ENCODE measurements at regions not wholly inside any gene's neighbourhood (a gene's known extent, or its start where the extent isn't known, plus 50 kb on each side); places are given as distances from the start of the nearest gene placed in this dataset.

DNA sequence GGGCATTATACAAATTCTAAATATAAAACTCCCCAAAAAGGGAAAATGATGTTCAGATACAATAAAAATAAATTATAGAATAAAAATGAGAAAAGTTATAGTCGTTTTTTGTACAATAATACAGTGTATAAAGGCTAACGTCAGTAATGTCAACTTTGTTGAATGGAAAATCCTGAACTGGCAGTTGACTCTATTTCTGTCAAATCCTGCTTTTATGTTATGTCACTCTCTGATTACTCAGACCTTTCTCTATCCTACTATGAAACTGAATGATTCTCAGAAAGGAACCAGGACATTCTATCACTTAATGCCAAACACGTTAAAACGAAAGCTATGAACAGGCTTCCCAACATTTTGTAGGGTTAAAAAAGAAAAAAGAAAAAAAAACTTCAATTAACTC is 636.4 kb downstream of the USP25 start:
- H3K27me3 ChIP-seq: no peaks in the 10 kb centered on the region
- no peaks in the 10 kb centered on the region; the same call in 1 of the 2 replicates for H3K4me1 ChIP-seq
- no peak overlapping the region for H3K4me3 ChIP-seq (ENCODE audit: low read depth, low read length)
- TF ChIP-seq, protein P1, sequence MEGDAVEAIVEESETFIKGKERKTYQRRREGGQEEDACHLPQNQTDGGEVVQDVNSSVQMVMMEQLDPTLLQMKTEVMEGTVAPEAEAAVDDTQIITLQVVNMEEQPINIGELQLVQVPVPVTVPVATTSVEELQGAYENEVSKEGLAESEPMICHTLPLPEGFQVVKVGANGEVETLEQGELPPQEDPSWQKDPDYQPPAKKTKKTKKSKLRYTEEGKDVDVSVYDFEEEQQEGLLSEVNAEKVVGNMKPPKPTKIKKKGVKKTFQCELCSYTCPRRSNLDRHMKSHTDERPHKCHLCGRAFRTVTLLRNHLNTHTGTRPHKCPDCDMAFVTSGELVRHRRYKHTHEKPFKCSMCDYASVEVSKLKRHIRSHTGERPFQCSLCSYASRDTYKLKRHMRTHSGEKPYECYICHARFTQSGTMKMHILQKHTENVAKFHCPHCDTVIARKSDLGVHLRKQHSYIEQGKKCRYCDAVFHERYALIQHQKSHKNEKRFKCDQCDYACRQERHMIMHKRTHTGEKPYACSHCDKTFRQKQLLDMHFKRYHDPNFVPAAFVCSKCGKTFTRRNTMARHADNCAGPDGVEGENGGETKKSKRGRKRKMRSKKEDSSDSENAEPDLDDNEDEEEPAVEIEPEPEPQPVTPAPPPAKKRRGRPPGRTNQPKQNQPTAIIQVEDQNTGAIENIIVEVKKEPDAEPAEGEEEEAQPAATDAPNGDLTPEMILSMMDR (IDR thresholded peaks at IDR 0.05; ENCODE audit: low read depth, low read length): no peak
- H3K36me3 ChIP-seq: no peaks in the 10 kb centered on the region
- no peaks in the 10 kb centered on the region for H3K9me3 ChIP-seq
- no peak for DNase-seq

- DNase-seq: no peak
- Histone ChIP-seq H3K4me3 (ENCODE audit: low read depth, low read length) (no peak overlapping the region), H3K36me3 (no peaks in the 10 kb centered on the region), H3K4me1 (no peaks in the 10 kb centered on the region; the same call in 1 of the 2 replicates), H3K9me3 (no peaks in the 10 kb centered on the region), H3K27me3 (no peaks in the 10 kb centered on the region)
- TF ChIP-seq, protein P1 (IDR thresholded peaks at IDR 0.05; ENCODE audit: low read depth, low read length): no peak
Measured at GRCh38 chr21:16367079-16367478, 637.3 kb downstream of the USP25 start.

DNA sequence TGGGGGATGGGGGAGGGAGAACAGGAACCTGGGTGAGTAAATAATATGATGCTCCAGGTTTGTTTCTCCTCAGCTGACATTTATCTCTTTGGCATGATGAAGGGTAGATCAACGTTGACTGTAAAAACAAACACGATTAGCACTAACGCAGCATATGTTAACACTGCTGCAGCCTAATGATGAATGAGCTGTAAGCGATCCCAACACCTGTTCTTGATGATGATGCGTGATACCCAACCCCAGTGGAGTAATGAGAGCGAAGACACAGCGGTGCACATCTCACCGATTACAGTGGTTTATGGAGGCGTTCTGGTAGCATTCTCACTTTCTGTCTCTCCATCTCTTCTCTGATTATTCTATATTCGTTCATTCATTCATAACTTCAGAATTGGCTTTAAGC is 640.4 kb downstream of the USP25 start:
- Histone ChIP-seq H3K9me3 (no peaks in the 10 kb centered on the region), H3K4me3 (ENCODE audit: low read depth, low read length) (no peak overlapping the region), H3K36me3 (no peaks in the 10 kb centered on the region), H3K27me3 (no peaks in the 10 kb centered on the region), H3K4me1 (no peaks in the 10 kb centered on the region)
- DNase-seq: no peak
- TF ChIP-seq, protein P1 (IDR thresholded peaks at IDR 0.05; ENCODE audit: low read depth, low read length): no peak

DNA sequence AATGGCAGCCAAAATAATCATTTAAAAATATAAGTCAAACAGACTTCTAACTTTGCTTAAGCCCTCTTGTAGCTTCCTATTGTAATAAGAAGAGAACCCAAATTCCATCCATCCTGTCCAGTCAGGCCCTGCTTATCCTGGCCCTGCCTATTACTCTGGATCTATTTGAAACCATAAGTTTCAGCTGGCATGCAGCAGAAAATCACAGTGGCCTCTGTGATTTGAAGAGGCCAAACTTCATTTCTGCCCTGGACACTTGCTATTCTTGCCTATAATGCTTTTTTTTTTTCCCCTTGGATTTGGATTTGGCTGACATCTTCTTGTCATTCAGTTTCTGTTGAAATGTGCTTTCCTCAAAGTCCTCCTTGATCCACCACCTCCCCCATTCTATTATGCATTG is 642.8 kb downstream of the USP25 start:
- no peak overlapping the region for H3K4me3 ChIP-seq (ENCODE audit: low read depth, low read length)
- H3K9me3 ChIP-seq: no peaks in the 10 kb centered on the region
- H3K27me3 ChIP-seq: no peaks in the 10 kb centered on the region
- no peaks in the 10 kb centered on the region for H3K4me1 ChIP-seq
- no peaks in the 10 kb centered on the region for H3K36me3 ChIP-seq
- no peak for DNase-seq
- TF ChIP-seq, protein P1 (IDR thresholded peaks at IDR 0.05; ENCODE audit: low read depth, low read length): no peak

GRCh38 chr21:16376673-16377072 is 646.9 kb downstream of the USP25 start:
- Histone ChIP-seq H3K4me1 (no peaks in the 10 kb centered on the region), H3K4me3 (ENCODE audit: low read depth, low read length) (no peak overlapping the region), H3K9me3 (no peaks in the 10 kb centered on the region), H3K36me3 (no peaks in the 10 kb centered on the region), H3K27me3 (no peaks in the 10 kb centered on the region)
- DNase-seq: no peak
- TF ChIP-seq, protein P1 (IDR thresholded peaks at IDR 0.05; ENCODE audit: low read depth, low read length): no peak

GRCh38 chr21:16377120-16377658 is 647.4 kb downstream of the USP25 start:
- Histone ChIP-seq H3K9me3 (no peaks in the 10 kb centered on the region), H3K36me3 (no peaks in the 10 kb centered on the region), H3K27me3 (no peaks in the 10 kb centered on the region), H3K4me1 (no peaks in the 10 kb centered on the region), H3K4me3 (ENCODE audit: low read depth, low read length) (no peak overlapping the region)
- DNase-seq: no peak
- TF ChIP-seq, protein P1 (IDR thresholded peaks at IDR 0.05; ENCODE audit: low read depth, low read length): no peak
